ENCODE measurements at regions not wholly inside any gene's neighbourhood (a gene's known extent, or its start where the extent isn't known, plus 50 kb on each side); places are given as distances from the start of the nearest gene placed in this dataset.

GRCh38 chr6:99030915-99031314 lies 83.2 kb upstream of the FBXL4 start:
- ChIA-PET CTCF (interaction anchor here (0.6 kb wide), 1 partner anchor 69 kb away, joined by 3 read pairs; no protein-coding TSS in a partner anchor), POLR2A (no interaction called here)
- Mint-ChIP-seq H3K27me3 (peaks cover 4% of the 10 kb centered on the region), H3K9me3 (peaks cover 11% of the 10 kb centered on the region), H3K4me1 (ENCODE audit: low read depth) (no peaks in the 10 kb centered on the region), H3K27ac (no peak overlapping the region), H3K36me3 (no peaks in the 10 kb centered on the region), H3K4me3 (no peak overlapping the region)
- no peak for DNase-seq
- intact Hi-C loops (cut with micrococcal nuclease), result no loop called here

GRCh38 chr6:99026135-99026534 lies 78.4 kb upstream of the FBXL4 start:
- Mint-ChIP-seq H3K27ac (no peak overlapping the region), H3K36me3 (no peaks in the 10 kb centered on the region), H3K4me3 (no peak overlapping the region), H3K27me3 (no peaks in the 10 kb centered on the region), H3K9me3 (peaks cover 19% of the 10 kb centered on the region), H3K4me1 (ENCODE audit: low read depth) (no peaks in the 10 kb centered on the region)
- POLR2A ChIA-PET, result no interaction called here
- DNase-seq, result no peak
- intact Hi-C loops (cut with micrococcal nuclease), result no loop called here
- CTCF ChIA-PET, result no interaction called here

DNA sequence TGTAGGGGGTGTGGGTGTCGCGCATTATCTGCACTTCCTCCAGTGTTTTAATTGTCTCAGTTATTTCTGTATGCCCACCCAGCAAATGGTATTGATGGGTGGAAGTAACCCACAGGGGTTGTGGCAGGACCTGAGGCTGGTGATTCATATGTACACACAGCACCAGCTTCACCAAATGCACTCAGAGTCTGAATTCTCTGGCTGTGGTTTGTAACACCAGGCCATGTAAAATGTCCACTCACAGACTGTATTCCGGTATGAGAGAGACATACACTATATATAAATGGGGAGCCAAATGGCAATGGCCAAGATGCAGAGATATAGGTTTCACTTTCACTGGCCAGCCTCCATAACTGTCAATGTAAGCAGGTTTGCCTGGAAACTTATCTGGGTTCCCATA lies 76.3 kb upstream of the FBXL4 start:
- no peak overlapping the region for H3K27ac Mint-ChIP-seq
- POLR2A ChIA-PET, result no interaction called here

DNA sequence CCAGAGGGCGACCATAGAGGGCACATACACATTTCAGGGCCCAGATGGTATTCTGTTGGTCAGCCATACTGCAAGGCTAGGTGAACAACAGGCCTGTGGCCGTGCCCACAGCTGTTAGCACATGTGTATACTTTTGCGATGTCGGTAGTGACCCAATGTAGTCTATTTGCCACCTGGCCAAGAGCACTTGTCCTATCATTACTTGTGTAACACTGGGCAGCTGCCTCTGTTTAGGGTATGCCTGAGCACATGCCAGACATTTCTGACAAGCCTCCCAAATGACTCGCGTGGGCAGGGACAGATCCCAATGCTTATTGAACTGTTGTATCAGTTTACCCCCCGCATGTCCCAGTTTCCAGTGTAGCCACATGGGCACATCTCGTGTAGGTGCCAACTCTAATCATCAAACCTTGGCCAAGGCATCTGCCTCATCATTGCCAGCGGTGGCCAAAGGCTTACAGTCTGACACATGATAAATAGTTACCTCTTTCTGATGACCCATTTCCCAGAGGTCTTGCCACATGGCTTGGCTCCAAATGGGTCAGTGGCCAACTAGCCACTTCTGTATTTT lies 74.4 kb upstream of the FBXL4 start:
- ChIA-PET CTCF (no interaction called here), POLR2A (no interaction called here)
- H3K27me3 Mint-ChIP-seq, result no peaks in the 10 kb centered on the region
- H3K4me3 Mint-ChIP-seq, result no peak overlapping the region
- no peaks in the 10 kb centered on the region for H3K36me3 Mint-ChIP-seq
- intact Hi-C loops (cut with micrococcal nuclease), result no loop called here
- no peak overlapping the region for H3K27ac Mint-ChIP-seq
- H3K9me3 Mint-ChIP-seq, result peaks cover 17% of the 10 kb centered on the region
- H3K4me1 Mint-ChIP-seq (ENCODE audit: low read depth), result no peaks in the 10 kb centered on the region
- DNase-seq, result no peak

More for the DNA sequence above, 76.3 kb upstream of the FBXL4 start:
- Mint-ChIP-seq H3K4me3 (no peak overlapping the region), H3K36me3 (no peaks in the 10 kb centered on the region), H3K27me3 (no peaks in the 10 kb centered on the region), H3K9me3 (peaks cover 19% of the 10 kb centered on the region), H3K4me1 (ENCODE audit: low read depth) (no peaks in the 10 kb centered on the region)
- intact Hi-C loops (cut with micrococcal nuclease), result no loop called here
- CTCF ChIA-PET, result no interaction called here
- no peak for DNase-seq

GRCh38 chr6:99019381-99019780 lies 71.6 kb upstream of the FBXL4 start:
- intact Hi-C loops (cut with micrococcal nuclease), result no loop called here
- Mint-ChIP-seq H3K27me3 (no peaks in the 10 kb centered on the region), H3K4me3 (no peak overlapping the region), H3K4me1 (ENCODE audit: low read depth) (no peaks in the 10 kb centered on the region), H3K9me3 (no peaks in the 10 kb centered on the region), H3K27ac (no peak overlapping the region), H3K36me3 (no peaks in the 10 kb centered on the region)
- no peak for DNase-seq
- ChIA-PET POLR2A (no interaction called here), CTCF (no interaction called here)

DNA sequence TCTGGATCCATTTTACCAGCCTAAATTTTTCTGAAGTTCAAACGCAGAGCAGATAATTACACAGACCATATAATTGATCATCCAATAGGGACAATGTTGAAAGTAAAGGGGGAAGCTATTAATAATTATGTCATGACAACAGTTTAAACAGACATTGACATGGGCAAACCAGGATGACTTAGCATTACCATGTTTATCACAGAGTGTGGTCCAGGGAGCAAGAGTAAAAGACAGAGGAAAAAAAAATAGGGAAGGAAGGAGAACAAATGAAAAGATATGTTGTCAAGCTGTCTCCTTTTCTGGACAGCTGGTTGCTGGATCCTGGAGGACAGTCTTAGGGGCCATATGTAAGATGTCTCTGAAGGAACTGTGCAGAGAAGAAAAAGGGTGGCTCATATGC lies 69.4 kb upstream of the FBXL4 start:
- Mint-ChIP-seq H3K27ac (no peak overlapping the region), H3K27me3 (no peaks in the 10 kb centered on the region), H3K9me3 (no peaks in the 10 kb centered on the region), H3K4me1 (ENCODE audit: low read depth) (no peaks in the 10 kb centered on the region), H3K4me3 (no peak overlapping the region), H3K36me3 (no peaks in the 10 kb centered on the region)
- DNase-seq, result no peak
- intact Hi-C loops (cut with micrococcal nuclease), result no loop called here
- ChIA-PET POLR2A (no interaction called here), CTCF (no interaction called here)

DNA sequence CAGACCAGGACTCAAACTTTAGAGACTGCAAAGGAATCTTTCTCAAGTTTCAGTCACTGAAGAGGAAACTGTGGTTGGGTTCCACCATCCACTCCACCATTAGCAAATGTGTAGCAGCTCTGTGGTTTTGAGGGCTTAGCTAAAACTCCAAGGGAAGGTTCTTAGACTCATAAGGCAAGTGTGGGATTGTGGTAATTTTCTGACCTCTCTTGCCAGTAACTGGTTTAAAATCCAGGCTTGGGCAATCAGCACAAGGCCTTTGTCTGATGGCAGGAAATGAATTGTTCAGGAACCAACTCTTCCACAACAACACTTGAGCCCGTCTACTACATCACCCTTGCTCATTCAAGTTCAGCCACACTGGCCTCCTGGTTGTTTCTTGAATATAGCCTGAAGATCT lies 68.6 kb upstream of the FBXL4 start:
- no peak overlapping the region for H3K27ac Mint-ChIP-seq
- no peaks in the 10 kb centered on the region for H3K36me3 Mint-ChIP-seq
- no peak overlapping the region for H3K4me3 Mint-ChIP-seq
- intact Hi-C loops (cut with micrococcal nuclease), result no loop called here
- CTCF ChIA-PET, result no interaction called here
- no peak for DNase-seq
- H3K4me1 Mint-ChIP-seq (ENCODE audit: low read depth), result no peaks in the 10 kb centered on the region
- POLR2A ChIA-PET, result no interaction called here
- no peaks in the 10 kb centered on the region for H3K9me3 Mint-ChIP-seq
- H3K27me3 Mint-ChIP-seq, result no peaks in the 10 kb centered on the region

GRCh38 chr6:99014061-99014460 lies 66.3 kb upstream of the FBXL4 start:
- no peak overlapping the region for H3K4me3 Mint-ChIP-seq
- no peaks in the 10 kb centered on the region for H3K36me3 Mint-ChIP-seq
- no peaks in the 10 kb centered on the region for H3K4me1 Mint-ChIP-seq (ENCODE audit: low read depth)
- H3K27me3 Mint-ChIP-seq, result peaks cover 4% of the 10 kb centered on the region
- H3K9me3 Mint-ChIP-seq, result no peaks in the 10 kb centered on the region
- H3K27ac Mint-ChIP-seq, result no peak overlapping the region
- ChIA-PET CTCF (no interaction called here), POLR2A (no interaction called here)
- intact Hi-C loops (cut with micrococcal nuclease), result no loop called here
- no peak for DNase-seq

DNA sequence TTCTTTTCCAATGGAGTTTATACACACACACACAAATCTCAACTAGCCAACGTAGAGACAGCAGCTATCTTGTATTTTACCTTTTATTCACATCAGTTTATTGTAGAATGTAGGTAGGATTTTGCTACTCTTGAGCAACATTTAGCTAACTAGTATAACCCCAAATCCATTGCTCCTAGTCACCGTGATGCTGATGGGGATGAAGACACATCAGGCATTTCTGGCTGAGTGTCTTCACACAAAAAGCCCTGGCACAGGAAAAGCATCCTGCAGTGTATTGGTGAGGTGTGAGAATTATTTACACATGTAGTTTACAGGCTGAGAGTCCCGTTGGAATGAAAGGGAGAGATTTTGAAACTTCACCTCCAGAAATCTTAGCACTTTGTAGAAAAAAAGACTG lies 65.9 kb upstream of the FBXL4 start:
- DNase-seq, result no peak
- CTCF ChIA-PET, result no interaction called here
- Mint-ChIP-seq H3K9me3 (no peaks in the 10 kb centered on the region), H3K4me1 (ENCODE audit: low read depth) (no peaks in the 10 kb centered on the region), H3K4me3 (no peak overlapping the region), H3K36me3 (no peaks in the 10 kb centered on the region), H3K27me3 (peaks cover 4% of the 10 kb centered on the region), H3K27ac (no peak overlapping the region)
- POLR2A ChIA-PET, result no interaction called here
- intact Hi-C loops (cut with micrococcal nuclease), result no loop called here

DNA sequence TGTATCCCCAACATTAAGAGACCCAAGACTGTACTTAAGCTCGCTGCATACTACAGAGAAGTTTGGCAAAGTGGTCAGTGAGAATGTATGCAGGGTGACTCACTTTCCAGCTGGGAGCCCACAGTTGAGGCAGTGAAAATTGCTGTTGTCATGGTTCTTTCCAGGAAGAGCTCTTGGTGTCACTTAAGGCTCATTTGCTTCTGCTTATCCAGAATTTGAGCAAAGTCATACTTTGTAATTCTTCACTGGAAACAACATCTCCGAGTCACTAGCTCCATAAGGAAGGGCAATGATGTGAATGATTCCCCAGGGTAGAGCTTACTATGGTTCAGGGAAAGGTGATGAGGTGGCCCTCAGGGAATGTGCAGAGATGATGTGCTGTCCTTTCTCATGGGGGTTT lies 65.4 kb upstream of the FBXL4 start:
- no peaks in the 10 kb centered on the region for H3K36me3 Mint-ChIP-seq
- H3K27ac Mint-ChIP-seq, result no peak overlapping the region
- intact Hi-C loops (cut with micrococcal nuclease), result no loop called here
- no peak for DNase-seq
- H3K27me3 Mint-ChIP-seq, result peaks cover 4% of the 10 kb centered on the region
- CTCF ChIA-PET, result no interaction called here
- H3K4me3 Mint-ChIP-seq, result no peak overlapping the region
- H3K4me1 Mint-ChIP-seq (ENCODE audit: low read depth), result no peaks in the 10 kb centered on the region
- POLR2A ChIA-PET, result no interaction called here
- H3K9me3 Mint-ChIP-seq, result no peaks in the 10 kb centered on the region

GRCh38 chr6:99011151-99011550 lies 63.4 kb upstream of the FBXL4 start:
- H3K36me3 Mint-ChIP-seq, result no peaks in the 10 kb centered on the region
- no peaks in the 10 kb centered on the region for H3K4me1 Mint-ChIP-seq (ENCODE audit: low read depth)
- no peak overlapping the region for H3K4me3 Mint-ChIP-seq
- no peaks in the 10 kb centered on the region for H3K9me3 Mint-ChIP-seq
- POLR2A ChIA-PET, result interaction anchor here (0.6 kb wide), 1 partner anchor 74 kb away, joined by 3 read pairs; no protein-coding TSS in a partner anchor
- no peak overlapping the region for H3K27ac Mint-ChIP-seq
- intact Hi-C loops (cut with micrococcal nuclease), result no loop called here
- no peak for DNase-seq
- peaks cover 6% of the 10 kb centered on the region for H3K27me3 Mint-ChIP-seq
- CTCF ChIA-PET, result no interaction called here

GRCh38 chr6:99002831-99003230 lies 55.1 kb upstream of the FBXL4 start:
- H3K27me3 Mint-ChIP-seq, result peaks cover 8% of the 10 kb centered on the region
- H3K27ac Mint-ChIP-seq, result no peak overlapping the region
- POLR2A ChIA-PET, result no interaction called here
- no peaks in the 10 kb centered on the region for H3K9me3 Mint-ChIP-seq
- no peak for DNase-seq
- no peak overlapping the region for H3K4me3 Mint-ChIP-seq
- no peaks in the 10 kb centered on the region for H3K36me3 Mint-ChIP-seq
- intact Hi-C loops (cut with micrococcal nuclease), result no loop called here
- CTCF ChIA-PET, result no interaction called here
- H3K4me1 Mint-ChIP-seq (ENCODE audit: low read depth), result no peaks in the 10 kb centered on the region

DNA sequence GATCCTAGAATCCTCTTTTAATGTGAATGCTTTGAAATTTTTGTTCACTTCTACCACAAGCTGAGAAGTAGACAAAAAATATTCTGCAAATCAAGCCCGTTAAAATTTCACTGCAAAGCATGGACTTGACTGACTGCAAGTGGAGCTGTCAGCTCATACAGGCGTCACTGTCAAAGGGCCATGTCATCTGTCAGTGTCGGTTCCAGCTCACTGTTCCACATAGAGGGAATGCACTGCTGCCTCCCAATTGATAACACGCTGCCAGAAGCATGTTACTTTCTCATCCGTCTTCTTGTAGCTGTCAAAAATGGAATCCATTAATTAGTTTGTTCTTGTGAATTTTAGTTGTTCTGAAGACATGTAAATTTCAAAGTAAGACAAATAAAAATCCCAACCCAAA lies 50.4 kb upstream of the FBXL4 start:
- no peak for DNase-seq
- no peak overlapping the region for H3K4me3 Mint-ChIP-seq
- H3K36me3 Mint-ChIP-seq, result no peaks in the 10 kb centered on the region
- intact Hi-C loops (cut with micrococcal nuclease), result no loop called here
- ChIA-PET POLR2A (no interaction called here), CTCF (no interaction called here)
- H3K4me1 Mint-ChIP-seq (ENCODE audit: low read depth), result no peaks in the 10 kb centered on the region
- peaks cover 17% of the 10 kb centered on the region for H3K27me3 Mint-ChIP-seq
- H3K9me3 Mint-ChIP-seq, result no peaks in the 10 kb centered on the region
- H3K27ac Mint-ChIP-seq, result no peak overlapping the region
